ENCODE measurements at regions not wholly inside any gene's neighbourhood (a gene's known extent, or its start where the extent isn't known, plus 50 kb on each side); places are given as distances from the start of the nearest gene placed in this dataset.
"Not testable (repeated sequence)": the region's sequence is repeated elsewhere in the genome, so short reads cannot be mapped to it uniquely, and the experiment has no call there.

DNA sequence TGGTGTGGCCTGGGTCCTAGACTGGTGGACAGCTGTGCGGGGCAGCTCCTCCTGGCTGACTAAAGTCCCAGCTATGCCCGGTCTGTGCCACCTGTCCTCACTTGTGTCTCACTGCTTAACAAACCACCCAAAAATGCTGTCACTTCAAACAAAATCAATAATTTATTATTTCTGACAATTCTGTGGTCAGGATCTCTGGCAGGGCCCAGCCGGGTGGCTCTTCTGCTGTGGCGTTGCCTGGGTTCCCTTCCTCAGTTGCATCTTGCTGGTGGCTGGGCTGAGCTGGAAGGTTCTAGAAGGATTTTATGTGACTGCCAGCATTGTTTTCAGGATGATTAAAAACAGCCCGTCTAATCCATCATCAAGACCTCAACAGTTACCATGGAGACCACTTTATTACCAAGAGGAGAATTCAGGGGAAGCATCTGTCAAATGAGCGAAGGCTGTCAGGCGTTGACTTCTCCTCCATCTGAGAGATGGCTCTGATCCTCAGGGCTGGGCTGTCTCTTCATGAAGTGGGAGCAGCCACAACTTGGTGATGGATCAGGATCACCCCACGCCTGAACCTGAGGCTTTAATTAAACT lies 280.6 kb upstream of the SFSWAP start:
- Histone ChIP-seq H3K4me1 (ENCODE audit: low read depth) (no peaks in the 10 kb centered on the region), H3K27me3 (peaks cover 5% of the 10 kb centered on the region), H3K4me3 (no peak overlapping the region), H3K36me3 (no peaks in the 10 kb centered on the region), H3K27ac (no peak overlapping the region), H3K9me3 (ENCODE audit: low read depth) (no peaks in the 10 kb centered on the region)
- DNase-seq (ENCODE audit: low read depth in 1 of 2, low spot score in 1 of 2) = no peak
- TF ChIP-seq, protein P1, sequence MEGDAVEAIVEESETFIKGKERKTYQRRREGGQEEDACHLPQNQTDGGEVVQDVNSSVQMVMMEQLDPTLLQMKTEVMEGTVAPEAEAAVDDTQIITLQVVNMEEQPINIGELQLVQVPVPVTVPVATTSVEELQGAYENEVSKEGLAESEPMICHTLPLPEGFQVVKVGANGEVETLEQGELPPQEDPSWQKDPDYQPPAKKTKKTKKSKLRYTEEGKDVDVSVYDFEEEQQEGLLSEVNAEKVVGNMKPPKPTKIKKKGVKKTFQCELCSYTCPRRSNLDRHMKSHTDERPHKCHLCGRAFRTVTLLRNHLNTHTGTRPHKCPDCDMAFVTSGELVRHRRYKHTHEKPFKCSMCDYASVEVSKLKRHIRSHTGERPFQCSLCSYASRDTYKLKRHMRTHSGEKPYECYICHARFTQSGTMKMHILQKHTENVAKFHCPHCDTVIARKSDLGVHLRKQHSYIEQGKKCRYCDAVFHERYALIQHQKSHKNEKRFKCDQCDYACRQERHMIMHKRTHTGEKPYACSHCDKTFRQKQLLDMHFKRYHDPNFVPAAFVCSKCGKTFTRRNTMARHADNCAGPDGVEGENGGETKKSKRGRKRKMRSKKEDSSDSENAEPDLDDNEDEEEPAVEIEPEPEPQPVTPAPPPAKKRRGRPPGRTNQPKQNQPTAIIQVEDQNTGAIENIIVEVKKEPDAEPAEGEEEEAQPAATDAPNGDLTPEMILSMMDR (IDR thresholded peaks at IDR 0.05; ENCODE audit: low read depth, low read length) = no peak

DNA sequence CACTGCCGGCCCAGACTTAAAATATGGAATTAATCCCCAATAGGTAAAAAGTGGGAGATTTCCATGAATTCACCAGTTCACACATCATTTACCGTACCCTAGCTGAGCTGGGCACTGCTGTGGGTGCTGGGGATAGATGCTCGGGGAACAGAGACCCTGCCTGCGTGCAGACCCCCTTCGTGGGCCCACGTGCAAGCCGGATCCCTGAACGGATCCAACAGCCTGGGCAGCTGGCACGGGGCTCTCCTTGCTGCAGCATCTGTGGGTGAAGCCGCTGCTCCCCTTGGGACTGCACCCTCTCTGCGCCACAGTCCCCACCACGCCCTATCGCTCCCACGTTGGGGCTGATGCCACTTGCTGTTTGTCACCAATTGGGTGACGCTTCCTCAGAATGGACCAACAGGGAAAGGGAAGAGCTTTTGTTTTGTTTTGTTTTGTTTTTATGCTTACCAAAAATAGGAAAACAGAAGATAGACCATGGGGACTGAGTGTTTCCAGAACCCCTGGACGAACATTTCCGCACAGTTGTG lies 279.7 kb upstream of the SFSWAP start:
- H3K4me3 ChIP-seq; H3K27ac ChIP-seq; H3K36me3 ChIP-seq; H3K9me3 ChIP-seq (ENCODE audit: low read depth); DNase-seq (ENCODE audit: low read depth in 1 of 2, low spot score in 1 of 2); H3K4me1 ChIP-seq (ENCODE audit: low read depth); H3K27me3 ChIP-seq: not testable (repeated sequence)

DNA sequence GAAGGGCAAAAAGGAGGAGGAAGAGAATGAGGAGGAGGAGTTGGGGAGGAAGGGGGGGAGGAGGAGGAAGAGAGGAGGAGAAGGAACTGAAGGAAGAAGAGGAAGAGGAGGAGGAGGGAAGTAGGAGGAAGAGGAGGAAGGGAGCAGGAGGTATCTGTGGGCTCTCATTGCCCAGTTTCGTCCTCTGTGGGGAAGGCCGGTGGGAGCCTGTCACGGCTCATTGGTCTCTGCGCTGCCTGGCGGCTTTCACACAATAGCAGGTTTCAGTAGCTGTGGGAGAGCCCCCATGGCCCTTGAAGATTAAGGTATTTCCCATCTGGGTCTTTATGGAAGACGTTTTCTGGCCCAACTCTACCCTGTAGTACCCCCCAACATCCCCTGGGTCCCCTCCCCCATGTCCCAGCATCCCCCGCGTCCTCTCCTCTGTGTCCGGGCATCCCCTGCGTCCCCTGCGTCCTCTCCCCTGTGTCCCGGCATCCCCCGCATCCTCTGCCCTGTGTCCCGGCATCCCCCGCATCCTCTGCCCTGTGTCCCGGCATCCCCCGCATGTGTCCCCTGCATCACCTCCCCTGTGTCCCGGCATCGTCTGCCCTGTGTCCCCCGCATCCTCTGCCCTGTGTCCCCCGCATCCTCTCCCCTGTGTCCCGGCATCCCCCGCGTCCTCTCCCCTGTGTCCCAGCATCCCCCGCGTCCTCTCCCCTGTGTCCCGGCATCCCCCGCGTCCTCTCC lies 278.2 kb upstream of the SFSWAP start:
- Histone ChIP-seq H3K27ac (no peak overlapping the region), H3K4me1 (ENCODE audit: low read depth) (no peaks in the 10 kb centered on the region), H3K36me3 (no peaks in the 10 kb centered on the region), H3K27me3 (peaks cover 5% of the 10 kb centered on the region), H3K4me3 (no peak overlapping the region), H3K9me3 (ENCODE audit: low read depth) (no peaks in the 10 kb centered on the region)
- DNase-seq (ENCODE audit: low read depth in 1 of 2, low spot score in 1 of 2) = no peak
- TF ChIP-seq, protein P1 (IDR thresholded peaks at IDR 0.05; ENCODE audit: low read depth, low read length) = no peak

DNA sequence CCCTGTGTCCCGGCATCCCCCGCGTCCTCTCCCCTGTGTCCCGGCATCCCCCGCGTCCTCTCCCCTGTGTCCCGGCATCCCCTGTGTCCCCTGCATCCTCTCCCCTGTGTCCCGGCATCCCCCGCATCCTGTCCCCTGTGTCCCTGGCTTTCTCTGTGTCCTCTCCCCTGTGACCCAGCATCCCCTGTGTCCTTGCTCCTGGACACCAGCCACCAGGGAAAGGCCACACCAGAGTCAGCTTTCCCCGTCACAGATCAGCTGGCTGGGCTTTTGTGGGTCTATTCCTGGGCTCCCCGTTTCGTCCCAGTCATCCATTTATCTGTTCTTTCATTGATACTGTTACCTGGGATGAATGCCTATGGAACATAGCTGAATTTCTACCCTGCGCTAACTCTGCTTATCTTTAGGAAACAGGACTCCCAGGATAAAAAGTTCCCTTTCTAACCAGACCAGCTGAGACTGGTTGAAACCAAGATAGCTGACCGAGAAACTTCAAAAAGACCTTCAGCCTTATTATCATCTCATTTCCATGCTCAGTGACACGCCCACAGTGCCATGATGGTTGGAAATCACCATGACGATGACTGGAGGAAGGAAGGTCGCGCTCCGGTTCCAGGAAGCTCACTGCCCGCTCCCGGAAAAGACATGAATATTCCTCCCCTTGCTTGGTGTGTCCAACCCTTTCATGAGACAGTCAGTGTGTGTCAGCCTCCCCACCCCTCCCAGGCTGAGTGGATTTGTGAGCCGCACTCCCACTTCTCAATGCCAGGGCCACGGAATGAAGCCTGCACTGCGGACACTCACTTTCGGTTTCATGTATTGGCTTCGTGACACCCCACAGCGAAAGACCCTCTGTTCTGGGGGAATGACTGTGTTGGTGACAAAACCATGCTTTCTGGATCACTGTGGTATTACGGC lies 276.4 kb upstream of the SFSWAP start:
- H3K27me3 ChIP-seq = peaks cover 5% of the 10 kb centered on the region
- TF ChIP-seq, protein P1 (IDR thresholded peaks at IDR 0.05; ENCODE audit: low read depth, low read length) = no peak

DNA sequence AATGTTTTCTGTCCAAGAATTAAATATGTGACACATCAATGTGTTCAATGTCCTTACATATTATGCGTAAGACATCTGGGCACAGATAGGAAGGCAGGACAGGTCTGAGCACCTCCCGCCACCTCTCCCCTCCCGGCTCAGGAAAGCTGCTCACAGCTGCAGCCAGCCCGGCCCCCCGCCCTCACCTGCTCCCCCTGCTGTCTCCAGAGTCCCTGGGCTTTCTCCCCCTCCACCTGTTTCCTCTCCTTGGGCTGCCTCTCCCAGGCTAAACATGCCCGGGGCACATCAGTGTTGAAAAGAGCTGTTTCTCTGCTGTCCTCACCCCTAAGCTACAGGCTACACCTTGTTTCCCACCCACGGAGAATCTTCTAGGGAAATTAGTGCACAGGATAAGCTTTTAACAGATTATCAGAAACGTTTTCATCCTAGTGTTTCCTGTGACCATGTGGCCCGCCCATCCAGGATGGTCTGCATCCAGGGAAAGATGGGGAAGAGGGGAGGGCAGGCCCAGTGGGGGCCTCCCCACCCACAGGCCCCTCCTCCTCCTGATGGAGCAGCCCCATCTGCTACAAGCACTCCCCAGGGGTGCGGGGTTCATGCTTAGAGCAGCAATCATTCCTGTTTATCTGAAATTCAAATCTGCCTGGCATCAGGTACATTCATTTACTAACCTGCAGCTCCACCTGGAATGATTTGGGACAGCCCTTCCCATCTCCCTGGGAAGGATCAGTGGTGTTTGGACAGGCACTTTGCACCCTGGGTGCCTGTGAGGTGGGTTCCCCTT lies 273.8 kb upstream of the SFSWAP start:
- H3K9me3 ChIP-seq (ENCODE audit: low read depth) = no peaks in the 10 kb centered on the region
- no peak overlapping the region for H3K4me3 ChIP-seq
- TF ChIP-seq, protein P1 (IDR thresholded peaks at IDR 0.05; ENCODE audit: low read depth, low read length) = no peak
- no peak for DNase-seq (ENCODE audit: low read depth in 1 of 2, low spot score in 1 of 2)
- no peaks in the 10 kb centered on the region for H3K36me3 ChIP-seq
- H3K27ac ChIP-seq = no peak overlapping the region
- H3K27me3 ChIP-seq = peaks cover 5% of the 10 kb centered on the region
- no peaks in the 10 kb centered on the region for H3K4me1 ChIP-seq (ENCODE audit: low read depth)

More for the DNA sequence above, 276.4 kb upstream of the SFSWAP start:
- Histone ChIP-seq H3K36me3 (no peaks in the 10 kb centered on the region), H3K27ac (no peak overlapping the region), H3K4me1 (ENCODE audit: low read depth) (no peaks in the 10 kb centered on the region), H3K4me3 (no peak overlapping the region), H3K9me3 (ENCODE audit: low read depth) (no peaks in the 10 kb centered on the region)
- DNase-seq (ENCODE audit: low read depth in 1 of 2, low spot score in 1 of 2) = no peak
